ENCODE measurements at regions not wholly inside any gene's neighbourhood (a gene's known extent, or its start where the extent isn't known, plus 50 kb on each side); places are given as distances from the start of the nearest gene placed in this dataset.
"Not testable (repeated sequence)": the region's sequence is repeated elsewhere in the genome, so short reads cannot be mapped to it uniquely, and the experiment has no call there.

GRCh38 chr17:20387549-20387948, 79.8 kb downstream of the LGALS9B start:
- not testable (repeated sequence) for DNase-seq (ENCODE audit: low spot score)

GRCh38 chr17:20381358-20382300, 85.7 kb downstream of the LGALS9B start:
- DNase-seq (ENCODE audit: low spot score), result peak; percentile 4

- DNase-seq (ENCODE audit: low spot score), result not testable (repeated sequence)
These were observed 86.7 kb downstream of the LGALS9B start for GRCh38 chr17:20380625-20381024.

- DNase-seq (ENCODE audit: low spot score), result not testable (repeated sequence)
These were observed 88.1 kb downstream of the LGALS9B start for GRCh38 chr17:20379251-20379650.

GRCh38 chr17:20376642-20377041, 90.7 kb downstream of the LGALS9B start:
- DNase-seq (ENCODE audit: low spot score), result not testable (repeated sequence)

- not testable (repeated sequence) for DNase-seq (ENCODE audit: low spot score)
These were observed 91.6 kb downstream of the LGALS9B start for GRCh38 chr17:20375745-20376144.

Measured in hematopoietic multipotent progenitor cell treated with erythropoietin and hydrocortisone succinate and interleukin-3 and kit ligand, for 17 days (in vitro differentiated cells).